HEK293T (cell line): ENCODE measurements at regions not wholly inside any gene's neighbourhood (a gene's known extent, or its start where the extent isn't known, plus 50 kb on each side); places are given as distances from the start of the nearest gene placed in this dataset.
A peak's percentile ranks its signal among the peaks of the same experiment; 100 is the strongest.

Experiments used
- CTCF ChIA-PET: fragments of 350-600 bp; formaldehyde crosslinking; extraction: SDS; loops from one replicate; lab custom pipeline; 2021; ENCODE audit warnings: antibody characterized with exemption, inconsistent platforms; lab: Yijun Ruan, JAX
- POLR2A ChIA-PET: fragments of 350-600 bp; formaldehyde crosslinking; extraction: SDS; loops from one replicate; lab custom pipeline; 2020; ENCODE audit warnings: antibody characterized with exemption, inconsistent platforms; lab: Yijun Ruan, JAX
- DNase-seq: peaks from one replicate; pipeline ENCODE4 v3.0.0; 2012; ENCODE audit warnings: mixed read lengths; ENCODE audit errors: extremely low spot score
- ARNT ChIP-seq: fragments of 450-650 bp; IDR thresholded peaks from 2 replicates; pipeline ENCODE4 v1.6.1; 2017; ENCODE audit warnings: mild to moderate bottlenecking
- BHLHE40 ChIP-seq: fragments of 450-650 bp; IDR thresholded peaks from 2 replicates; pipeline ENCODE4 v1.6.1; 2016; ENCODE audit warnings: mild to moderate bottlenecking, moderate library complexity, borderline replicate concordance
- CTBP1 ChIP-seq: fragments of 450-650 bp; IDR thresholded peaks from 2 replicates; pipeline ENCODE4 v1.6.1; 2016; ENCODE audit warnings: borderline replicate concordance
- ELF4 ChIP-seq: fragments of 450-650 bp; IDR thresholded peaks from 2 replicates; pipeline ENCODE4 v1.6.1; 2017; ENCODE audit warnings: antibody characterized with exemption
- FOXA1 ChIP-seq: fragments of 450-650 bp; IDR thresholded peaks from 2 replicates; pipeline ENCODE4 v1.6.1; 2016; ENCODE audit warnings: mild to moderate bottlenecking
- FOXK2 ChIP-seq: fragments of 450-650 bp; IDR thresholded peaks from 2 replicates; pipeline ENCODE4 v1.6.1; 2016; ENCODE audit warnings: mild to moderate bottlenecking
- FOXM1 ChIP-seq: fragments of 450-650 bp; IDR thresholded peaks from 2 replicates; pipeline ENCODE4 v1.6.1; 2017; ENCODE audit warnings: mild to moderate bottlenecking, borderline replicate concordance
- HDGF ChIP-seq: fragments of 450-650 bp; IDR thresholded peaks from 2 replicates; pipeline ENCODE4 v1.6.1; 2017; ENCODE audit warnings: antibody characterized with exemption, borderline replicate concordance
- L3MBTL2 ChIP-seq: fragments of 450-650 bp; conservative IDR thresholded peaks from 2 replicates; pipeline ENCODE4 v1.6.1; 2016; ENCODE audit warnings: mild to moderate bottlenecking
- LEF1 ChIP-seq: fragments of 450-650 bp; IDR thresholded peaks from 2 replicates; pipeline ENCODE4 v1.6.1; 2017; ENCODE audit warnings: mild to moderate bottlenecking, borderline replicate concordance
- NFRKB ChIP-seq: fragments of 450-650 bp; IDR thresholded peaks from 2 replicates; pipeline ENCODE4 v1.6.1; 2016; ENCODE audit warnings: mild to moderate bottlenecking, moderate library complexity
- SP1 ChIP-seq: fragments of 450-650 bp; IDR thresholded peaks from 2 replicates; pipeline ENCODE4 v1.6.1; 2017
- SUZ12 ChIP-seq: fragments of 450-650 bp; IDR thresholded peaks from 2 replicates; pipeline ENCODE4 v1.6.1; 2016; ENCODE audit warnings: mild to moderate bottlenecking
- TARDBP ChIP-seq: fragments of 450-650 bp; IDR thresholded peaks from 2 replicates; pipeline ENCODE4 v1.6.1; 2016
- ZNF384 ChIP-seq: fragments of 450-650 bp; IDR thresholded peaks from 2 replicates; pipeline ENCODE4 v1.6.1; 2016
- TF ChIP-seq, protein P1 (sequence below): fragments of 450-650 bp; IDR thresholded peaks from 2 replicates; pipeline ENCODE4 v1.6.1; 2016

DNA sequence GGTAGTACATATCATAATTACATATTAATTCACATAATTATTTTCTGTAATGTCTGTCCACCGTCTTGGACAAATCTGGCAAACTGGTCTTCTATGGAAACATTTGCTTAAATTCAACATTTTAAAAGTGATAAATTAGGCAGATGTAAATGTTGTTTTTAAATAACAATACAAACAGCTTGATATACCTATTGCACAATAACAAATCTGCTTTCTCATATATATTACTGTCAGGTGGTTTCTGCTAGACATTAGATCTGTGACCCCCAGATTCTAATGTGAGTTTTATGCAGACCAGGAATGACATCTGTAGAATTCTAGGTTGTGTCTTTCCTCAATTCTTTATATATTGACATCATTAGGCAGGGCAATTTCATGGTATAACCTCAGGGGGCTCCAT, 173.3 kb downstream of the CCDC59 start:
- DNase-seq, result no peak
- TF ChIP-seq ZNF384, result no peak
- TF ChIP-seq, protein P1, sequence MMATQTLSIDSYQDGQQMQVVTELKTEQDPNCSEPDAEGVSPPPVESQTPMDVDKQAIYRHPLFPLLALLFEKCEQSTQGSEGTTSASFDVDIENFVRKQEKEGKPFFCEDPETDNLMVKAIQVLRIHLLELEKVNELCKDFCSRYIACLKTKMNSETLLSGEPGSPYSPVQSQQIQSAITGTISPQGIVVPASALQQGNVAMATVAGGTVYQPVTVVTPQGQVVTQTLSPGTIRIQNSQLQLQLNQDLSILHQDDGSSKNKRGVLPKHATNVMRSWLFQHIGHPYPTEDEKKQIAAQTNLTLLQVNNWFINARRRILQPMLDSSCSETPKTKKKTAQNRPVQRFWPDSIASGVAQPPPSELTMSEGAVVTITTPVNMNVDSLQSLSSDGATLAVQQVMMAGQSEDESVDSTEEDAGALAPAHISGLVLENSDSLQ, result no peak
- no peak for TF ChIP-seq HDGF
- ChIA-PET POLR2A (no interaction called here), CTCF (no interaction called here)

DNA sequence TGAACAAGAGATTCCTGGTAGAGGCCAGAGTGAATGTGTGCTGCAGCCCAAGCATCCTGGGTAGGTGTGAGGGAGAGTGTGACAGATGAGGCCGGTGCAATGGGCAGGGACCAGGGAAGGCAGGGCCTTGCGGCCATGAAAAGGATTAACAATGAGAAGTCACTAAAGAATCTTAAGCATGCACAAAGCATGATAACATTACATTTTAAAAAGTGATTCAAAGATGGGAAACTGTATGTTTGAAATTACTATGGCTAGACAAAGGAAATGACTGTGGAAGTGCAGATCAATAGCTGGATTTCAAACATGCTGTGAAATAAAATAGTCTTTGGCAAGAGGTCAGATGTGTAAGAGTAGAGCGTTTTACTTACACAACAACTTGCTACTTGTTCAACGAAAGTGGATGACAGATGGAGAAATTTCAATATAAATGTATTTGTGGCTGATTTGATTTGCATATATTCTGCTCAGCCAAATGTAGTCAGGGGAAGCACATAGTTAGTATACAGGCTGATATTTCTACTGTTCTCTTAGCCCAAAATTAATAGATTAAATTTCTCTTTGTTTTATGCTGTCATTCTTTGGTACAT, 175.5 kb downstream of the CCDC59 start:
- no peak for DNase-seq
- ChIA-PET CTCF (no interaction called here), POLR2A (no interaction called here)
- TF ChIP-seq SUZ12 (no peak), LEF1 (no peak), TARDBP (no peak), CTBP1 (no peak), ZNF384 (no peak), HDGF (no peak), ARNT (no peak), SP1 (no peak), L3MBTL2 (no peak)

DNA sequence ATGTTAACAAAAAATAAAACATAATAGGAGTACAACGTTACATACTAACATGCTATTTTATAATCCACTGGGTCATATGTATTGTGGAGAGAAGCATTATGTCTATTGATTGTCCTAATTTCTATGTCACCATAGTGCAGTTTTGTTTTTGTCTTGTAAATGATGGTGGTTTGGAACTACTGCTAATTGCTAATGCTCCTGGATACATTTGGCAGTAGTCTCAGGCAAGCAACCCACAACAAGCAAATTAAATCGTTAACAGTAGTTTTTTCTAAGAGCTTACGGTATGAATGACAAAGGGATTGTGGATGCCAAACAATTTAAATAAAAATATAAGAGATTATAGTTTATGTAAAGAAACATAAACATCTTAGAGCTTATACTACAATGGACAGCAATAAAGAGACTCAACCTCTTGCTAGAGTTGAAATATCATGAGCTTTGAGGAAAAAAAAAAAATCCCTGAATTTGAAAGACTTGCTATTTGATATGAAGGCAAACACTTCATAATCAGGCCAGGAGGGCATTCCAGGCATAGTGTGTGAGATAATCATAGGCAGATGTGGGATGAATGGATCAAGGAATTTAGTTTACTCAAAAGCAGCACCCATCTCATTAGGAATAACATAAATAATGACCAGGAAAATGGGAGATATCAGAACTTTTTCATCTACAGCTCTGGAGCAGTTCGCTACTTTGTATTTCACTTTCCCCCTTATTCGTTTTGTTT, 181.3 kb downstream of the CCDC59 start:
- DNase-seq, result no peak
- ChIA-PET POLR2A (no interaction called here), CTCF (no interaction called here)

DNA sequence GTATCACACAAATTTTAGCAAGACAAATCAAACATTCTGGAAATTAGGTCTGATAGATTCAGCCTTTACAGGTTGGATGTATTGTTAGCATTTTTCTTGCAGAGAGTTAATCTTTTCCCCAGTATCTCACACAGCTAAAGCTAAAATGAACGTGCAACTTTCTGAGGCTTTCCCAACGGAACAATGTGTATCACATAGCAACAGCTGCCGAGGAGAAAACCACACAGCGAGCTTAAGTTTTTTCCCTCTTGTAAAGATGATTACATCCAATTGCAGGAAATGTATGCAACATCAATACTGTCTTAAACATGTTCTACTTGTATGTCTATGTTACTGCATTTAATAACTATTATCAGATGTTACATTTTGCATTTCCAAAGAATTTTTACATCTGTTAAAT, 182.2 kb downstream of the CCDC59 start:
- no peak for DNase-seq
- TF ChIP-seq L3MBTL2 (no peak), ZNF384 (no peak), CTBP1 (no peak), LEF1 (no peak), TARDBP (no peak), ELF4 (no peak), ARNT (no peak), FOXK2 (no peak), FOXA1 (no peak), NFRKB (no peak), SP1 (no peak), HDGF (no peak)
- POLR2A ChIA-PET, result no interaction called here
- CTCF ChIA-PET, result no interaction called here

More for the DNA sequence above, 181.3 kb downstream of the CCDC59 start:
- no peak for TF ChIP-seq L3MBTL2
- TF ChIP-seq, protein P1, result no peak
- TF ChIP-seq LEF1, result no peak

DNA sequence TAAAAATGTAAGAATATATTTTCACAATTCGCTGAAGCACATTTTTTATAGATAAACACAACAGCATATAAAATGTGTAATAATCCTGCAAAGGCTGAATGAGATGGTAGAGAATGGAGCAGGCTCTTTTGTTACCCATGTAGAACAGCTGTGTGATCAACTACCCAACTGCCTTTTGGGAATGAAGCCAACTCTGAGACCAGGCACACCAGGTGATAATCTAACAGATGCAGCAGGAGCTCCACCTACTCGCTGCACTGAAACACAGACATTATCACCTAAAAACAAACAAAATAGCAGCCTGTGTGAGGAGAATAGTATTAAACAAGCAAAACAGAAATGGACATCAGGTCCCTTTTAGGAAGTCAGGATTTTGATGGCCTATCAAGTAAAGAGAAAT, 183.3 kb downstream of the CCDC59 start:
- peak; percentile 9 for DNase-seq
- TF ChIP-seq FOXA1 (no peak), L3MBTL2 (no peak), SUZ12 (no peak), BHLHE40 (no peak), ELF4 (no peak), ARNT (no peak), HDGF (no peak), LEF1 (no peak)

DNA sequence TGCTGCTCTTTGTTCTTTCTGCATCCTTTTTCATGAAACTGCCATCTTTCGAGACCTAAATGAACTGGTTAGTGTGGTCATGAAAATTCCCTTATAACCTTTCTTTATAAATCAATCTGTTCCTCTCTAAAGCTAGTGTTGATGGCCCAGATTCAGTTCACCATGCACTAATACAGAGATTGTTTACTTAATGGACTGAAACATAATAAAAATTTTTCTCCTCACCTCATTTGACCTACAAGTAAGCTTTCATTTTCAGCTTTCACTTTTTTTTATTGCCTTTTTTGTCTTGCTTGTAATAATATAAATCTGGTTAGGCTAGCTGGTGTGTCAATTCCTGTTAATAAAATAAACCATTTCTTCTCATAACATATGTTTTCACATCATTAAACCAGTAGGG, 183.8 kb downstream of the CCDC59 start:
- DNase-seq, result no peak
- ChIA-PET CTCF (no interaction called here), POLR2A (no interaction called here)
- TF ChIP-seq, protein P1, result 0 out of 2 replicates have a peak, but pooled peaks have one; percentile 29
- no peak for TF ChIP-seq SUZ12

More for the DNA sequence above, 183.3 kb downstream of the CCDC59 start:
- ChIA-PET CTCF (no interaction called here), POLR2A (no interaction called here)

DNA sequence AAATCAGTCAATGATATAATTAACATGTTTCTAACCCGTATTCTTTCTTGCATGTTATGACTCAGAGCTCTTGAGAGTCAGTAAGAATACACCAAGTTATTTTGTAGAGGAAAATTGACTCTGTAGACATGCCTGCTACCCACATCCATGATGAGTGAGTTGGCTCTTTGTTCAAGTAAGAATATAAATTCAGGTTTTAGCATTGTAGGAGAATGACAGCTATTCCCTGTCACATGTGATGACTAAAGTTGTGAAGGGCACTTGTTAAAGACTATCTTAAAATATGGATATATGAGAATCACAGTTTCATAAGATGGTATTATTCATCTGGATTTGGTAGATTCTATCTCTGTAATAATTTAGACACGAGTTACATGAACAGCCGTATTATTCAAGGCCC, 209.1 kb downstream of the CCDC59 start:
- CTCF ChIA-PET, result interaction anchor here (0.8 kb wide), 1 partner anchor 210 kb away, joined by 5 read pairs; no protein-coding TSS in a partner anchor
- TF ChIP-seq HDGF (no peak), TARDBP (no peak), LEF1 (no peak), CTBP1 (no peak), ARNT (no peak), FOXM1 (no peak), ZNF384 (no peak), FOXA1 (no peak), ELF4 (no peak), SUZ12 (no peak), BHLHE40 (no peak), NFRKB (no peak), SP1 (no peak), FOXK2 (no peak), L3MBTL2 (no peak)
- TF ChIP-seq, protein P1, result no peak
- DNase-seq, result no peak
- POLR2A ChIA-PET, result no interaction called here
